ENCODE measurements at regions not wholly inside any gene's neighbourhood (a gene's known extent, or its start where the extent isn't known, plus 50 kb on each side); places are given as distances from the start of the nearest gene placed in this dataset.

DNA sequence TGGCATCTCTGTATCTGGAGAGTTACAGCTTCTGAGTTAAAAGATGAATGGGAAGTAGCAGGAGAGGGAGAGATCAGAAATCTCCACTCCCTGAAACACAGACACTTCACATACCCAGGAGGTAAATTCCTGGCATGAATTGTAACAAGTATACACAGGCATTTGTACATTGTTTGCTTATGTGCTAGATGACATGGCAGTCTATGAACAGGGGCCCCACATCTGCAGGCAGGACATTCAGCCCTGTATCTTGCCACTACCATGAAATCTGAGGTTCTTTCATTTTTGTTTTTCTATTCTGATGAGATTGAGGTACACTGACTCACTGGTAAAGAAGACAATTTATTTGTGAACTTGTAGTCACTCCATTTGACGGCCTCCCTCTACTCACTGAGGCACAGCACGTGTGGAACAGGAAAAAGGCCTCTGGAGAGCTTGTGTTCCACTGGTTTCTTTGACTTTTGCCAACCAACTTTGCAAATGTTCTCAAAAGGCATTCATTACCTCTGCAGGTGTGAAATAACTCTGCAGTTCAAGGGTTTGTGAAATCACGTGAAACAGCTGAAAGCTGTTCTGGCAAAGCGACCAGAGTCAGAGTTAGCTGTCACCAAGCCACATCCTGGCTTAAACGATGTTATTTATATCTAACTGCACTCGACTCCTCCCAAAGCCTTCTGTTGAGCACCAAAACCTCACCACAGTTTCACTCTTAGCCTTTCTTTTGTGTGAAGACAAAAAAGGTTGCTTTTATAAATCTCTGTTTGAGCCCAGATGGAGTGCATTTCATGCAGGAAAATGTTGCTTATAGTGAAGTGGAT is 401.3 kb upstream of the CFAP20DC start:
- no peak for TF ChIP-seq POLR2A (IDR thresholded peaks at IDR 0.05)
- TF ChIP-seq, protein P1, sequence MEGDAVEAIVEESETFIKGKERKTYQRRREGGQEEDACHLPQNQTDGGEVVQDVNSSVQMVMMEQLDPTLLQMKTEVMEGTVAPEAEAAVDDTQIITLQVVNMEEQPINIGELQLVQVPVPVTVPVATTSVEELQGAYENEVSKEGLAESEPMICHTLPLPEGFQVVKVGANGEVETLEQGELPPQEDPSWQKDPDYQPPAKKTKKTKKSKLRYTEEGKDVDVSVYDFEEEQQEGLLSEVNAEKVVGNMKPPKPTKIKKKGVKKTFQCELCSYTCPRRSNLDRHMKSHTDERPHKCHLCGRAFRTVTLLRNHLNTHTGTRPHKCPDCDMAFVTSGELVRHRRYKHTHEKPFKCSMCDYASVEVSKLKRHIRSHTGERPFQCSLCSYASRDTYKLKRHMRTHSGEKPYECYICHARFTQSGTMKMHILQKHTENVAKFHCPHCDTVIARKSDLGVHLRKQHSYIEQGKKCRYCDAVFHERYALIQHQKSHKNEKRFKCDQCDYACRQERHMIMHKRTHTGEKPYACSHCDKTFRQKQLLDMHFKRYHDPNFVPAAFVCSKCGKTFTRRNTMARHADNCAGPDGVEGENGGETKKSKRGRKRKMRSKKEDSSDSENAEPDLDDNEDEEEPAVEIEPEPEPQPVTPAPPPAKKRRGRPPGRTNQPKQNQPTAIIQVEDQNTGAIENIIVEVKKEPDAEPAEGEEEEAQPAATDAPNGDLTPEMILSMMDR (IDR thresholded peaks at IDR 0.05) = no peak
